Astrocyte (in vitro differentiated cells and primary cell): ENCODE measurements at regions not wholly inside any gene's neighbourhood (a gene's known extent, or its start where the extent isn't known, plus 50 kb on each side); places are given as distances from the start of the nearest gene placed in this dataset.

ENCODE experiments used
- CTCF ChIP-seq: IDR thresholded peaks from 2 replicates; pipeline ENCODE4 v1.5.1; 2011; ENCODE audit warnings: low read depth, mild to moderate bottlenecking, inconsistent platforms, low read length, moderate library complexity; ENCODE audit not compliant: insufficient read depth
- EZH2 ChIP-seq: IDR thresholded peaks from 2 replicates; pipeline ENCODE4 v1.6.1; 2012; ENCODE audit warnings: mild to moderate bottlenecking, low read length, inconsistent platforms; ENCODE audit not compliant: insufficient read depth

DNA sequence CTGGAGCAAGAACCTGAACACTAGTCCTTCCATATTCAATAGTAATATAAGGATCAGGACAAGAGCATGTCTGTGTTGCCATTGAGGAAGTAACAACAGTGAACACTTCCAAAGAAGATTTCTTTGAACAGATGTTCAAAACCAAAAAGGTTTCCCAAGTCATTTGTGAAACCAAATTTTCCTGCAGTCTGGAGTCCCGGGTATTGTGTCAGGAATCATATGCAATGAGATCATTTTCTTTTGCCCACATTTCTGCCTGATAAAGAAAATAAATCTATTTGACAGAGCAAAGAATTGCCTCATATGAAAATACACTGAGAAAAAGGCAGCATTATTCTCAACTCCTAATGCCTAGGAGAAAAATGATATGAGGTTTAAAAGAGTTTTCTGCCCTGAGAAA, 151.7 kb downstream of the SNX18 start:
- TF ChIP-seq CTCF, result no peak
- no peak for TF ChIP-seq EZH2
